ENCODE measurements at regions not wholly inside any gene's neighbourhood (a gene's known extent, or its start where the extent isn't known, plus 50 kb on each side); places are given as distances from the start of the nearest gene placed in this dataset.

DNA sequence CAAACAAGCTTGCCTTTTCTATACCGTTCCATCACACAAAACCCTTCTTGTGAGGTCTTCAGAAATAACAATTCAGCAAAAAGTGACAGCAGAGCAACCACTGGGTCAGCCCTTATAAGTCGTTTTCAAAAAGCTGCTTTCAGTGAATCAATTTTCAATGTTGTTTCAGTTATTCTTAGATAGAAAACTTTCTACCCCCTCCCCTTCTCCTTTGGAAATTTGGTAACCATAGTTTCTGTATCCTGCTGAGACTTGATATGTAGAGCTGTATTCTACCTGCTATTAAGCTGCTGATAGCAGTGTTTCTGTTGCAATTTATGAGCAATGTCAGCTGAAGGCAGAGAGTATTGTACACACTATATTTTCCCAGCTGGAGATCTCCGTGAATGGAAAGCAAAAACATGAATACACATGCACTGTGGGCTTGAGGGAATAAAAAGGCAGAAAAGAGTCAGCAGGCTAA lies 75.7 kb downstream of the ZNF608 start:
- TF ChIP-seq ESRRG (CRISPR knock-in tag; IDR thresholded peaks at IDR 0.05), result no peak
- no peak for TF ChIP-seq RARB (CRISPR knock-in tag; IDR thresholded peaks at IDR 0.05)
- TF ChIP-seq, protein P1, sequence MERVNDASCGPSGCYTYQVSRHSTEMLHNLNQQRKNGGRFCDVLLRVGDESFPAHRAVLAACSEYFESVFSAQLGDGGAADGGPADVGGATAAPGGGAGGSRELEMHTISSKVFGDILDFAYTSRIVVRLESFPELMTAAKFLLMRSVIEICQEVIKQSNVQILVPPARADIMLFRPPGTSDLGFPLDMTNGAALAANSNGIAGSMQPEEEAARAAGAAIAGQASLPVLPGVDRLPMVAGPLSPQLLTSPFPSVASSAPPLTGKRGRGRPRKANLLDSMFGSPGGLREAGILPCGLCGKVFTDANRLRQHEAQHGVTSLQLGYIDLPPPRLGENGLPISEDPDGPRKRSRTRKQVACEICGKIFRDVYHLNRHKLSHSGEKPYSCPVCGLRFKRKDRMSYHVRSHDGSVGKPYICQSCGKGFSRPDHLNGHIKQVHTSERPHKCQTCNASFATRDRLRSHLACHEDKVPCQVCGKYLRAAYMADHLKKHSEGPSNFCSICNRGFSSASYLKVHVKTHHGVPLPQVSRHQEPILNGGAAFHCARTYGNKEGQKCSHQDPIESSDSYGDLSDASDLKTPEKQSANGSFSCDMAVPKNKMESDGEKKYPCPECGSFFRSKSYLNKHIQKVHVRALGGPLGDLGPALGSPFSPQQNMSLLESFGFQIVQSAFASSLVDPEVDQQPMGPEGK (CRISPR knock-in tag; IDR thresholded peaks at IDR 0.05; ENCODE audit: borderline replicate concordance), result no peak
- TF ChIP-seq CSDC2 (CRISPR knock-in tag; IDR thresholded peaks at IDR 0.05), result no peak
- no peak for TF ChIP-seq ZNF8 (CRISPR knock-in tag; IDR thresholded peaks at IDR 0.05)
- TF ChIP-seq ZNF70 (CRISPR knock-in tag; IDR thresholded peaks at IDR 0.05), result no peak
- TF ChIP-seq SNAI2 (CRISPR knock-in tag; IDR thresholded peaks at IDR 0.05), result no peak
- TF ChIP-seq GLIS3 (CRISPR knock-in tag; IDR thresholded peaks at IDR 0.05), result no peak
- TF ChIP-seq ARNTL (CRISPR knock-in tag; IDR thresholded peaks at IDR 0.05; ENCODE audit: borderline replicate concordance, low read depth), result no peak
- ATAC-seq, result no peak

DNA sequence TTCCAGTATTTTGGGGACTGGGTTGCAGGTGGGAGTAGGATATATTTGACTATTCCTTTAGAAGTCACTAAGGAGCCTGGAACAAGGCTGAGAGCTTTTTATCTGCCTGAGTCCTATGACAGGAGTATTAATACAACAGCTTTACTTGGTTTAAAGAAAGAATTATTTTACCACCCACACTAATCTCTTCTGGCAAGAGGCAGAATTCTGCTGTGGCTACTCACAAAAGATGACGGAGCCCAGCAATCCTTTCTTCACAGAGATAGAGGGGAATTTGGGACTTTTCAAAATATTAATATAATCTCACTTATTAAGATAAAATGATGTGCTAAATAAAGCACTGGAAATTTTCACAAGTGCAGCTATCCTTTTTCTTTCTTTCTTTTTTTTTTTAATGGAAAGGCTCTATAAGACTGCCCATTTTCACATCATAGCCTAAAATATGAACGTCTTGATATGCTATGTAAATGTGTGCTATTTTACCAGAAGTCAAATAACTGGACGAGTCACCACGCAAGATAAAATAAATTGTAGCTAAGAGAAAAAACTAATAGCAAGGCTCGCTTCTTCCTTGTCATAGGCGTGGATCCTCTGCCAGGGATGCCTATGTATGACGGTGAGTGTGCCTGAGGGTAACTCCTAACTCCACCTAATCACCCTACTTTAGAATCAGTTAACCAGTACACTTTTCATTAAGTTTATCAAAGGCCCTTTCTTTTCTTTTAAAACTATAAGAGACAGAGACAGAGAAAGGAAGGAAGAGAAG lies 76.3 kb downstream of the ZNF608 start:
- TF ChIP-seq GLIS3 (CRISPR knock-in tag; IDR thresholded peaks at IDR 0.05) (no peak), CSDC2 (CRISPR knock-in tag; IDR thresholded peaks at IDR 0.05) (no peak), ZNF70 (CRISPR knock-in tag; IDR thresholded peaks at IDR 0.05) (no peak), ESRRG (CRISPR knock-in tag; IDR thresholded peaks at IDR 0.05) (no peak), ZNF8 (CRISPR knock-in tag; IDR thresholded peaks at IDR 0.05) (no peak)
- ATAC-seq, result no peak

DNA sequence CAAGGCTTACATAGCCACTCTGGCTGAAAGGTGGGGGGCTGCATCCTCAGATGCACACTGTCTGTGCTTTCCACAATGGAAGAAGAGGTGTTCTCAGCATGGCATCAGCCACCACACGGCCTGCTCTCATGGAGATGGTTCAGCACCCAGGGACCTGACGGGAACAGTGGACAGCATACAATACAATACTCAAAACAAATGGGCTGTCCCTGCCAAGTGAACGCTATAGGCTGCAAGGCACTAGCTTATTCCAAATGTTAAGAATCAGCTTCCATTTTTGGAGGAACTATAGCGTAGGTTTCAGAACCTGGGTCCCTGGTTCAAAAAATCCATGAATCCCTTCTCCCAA lies 77.2 kb downstream of the ZNF608 start:
- TF ChIP-seq ZC3H10 (CRISPR knock-in tag; IDR thresholded peaks at IDR 0.05), result no peak
- ATAC-seq, result no peak

DNA sequence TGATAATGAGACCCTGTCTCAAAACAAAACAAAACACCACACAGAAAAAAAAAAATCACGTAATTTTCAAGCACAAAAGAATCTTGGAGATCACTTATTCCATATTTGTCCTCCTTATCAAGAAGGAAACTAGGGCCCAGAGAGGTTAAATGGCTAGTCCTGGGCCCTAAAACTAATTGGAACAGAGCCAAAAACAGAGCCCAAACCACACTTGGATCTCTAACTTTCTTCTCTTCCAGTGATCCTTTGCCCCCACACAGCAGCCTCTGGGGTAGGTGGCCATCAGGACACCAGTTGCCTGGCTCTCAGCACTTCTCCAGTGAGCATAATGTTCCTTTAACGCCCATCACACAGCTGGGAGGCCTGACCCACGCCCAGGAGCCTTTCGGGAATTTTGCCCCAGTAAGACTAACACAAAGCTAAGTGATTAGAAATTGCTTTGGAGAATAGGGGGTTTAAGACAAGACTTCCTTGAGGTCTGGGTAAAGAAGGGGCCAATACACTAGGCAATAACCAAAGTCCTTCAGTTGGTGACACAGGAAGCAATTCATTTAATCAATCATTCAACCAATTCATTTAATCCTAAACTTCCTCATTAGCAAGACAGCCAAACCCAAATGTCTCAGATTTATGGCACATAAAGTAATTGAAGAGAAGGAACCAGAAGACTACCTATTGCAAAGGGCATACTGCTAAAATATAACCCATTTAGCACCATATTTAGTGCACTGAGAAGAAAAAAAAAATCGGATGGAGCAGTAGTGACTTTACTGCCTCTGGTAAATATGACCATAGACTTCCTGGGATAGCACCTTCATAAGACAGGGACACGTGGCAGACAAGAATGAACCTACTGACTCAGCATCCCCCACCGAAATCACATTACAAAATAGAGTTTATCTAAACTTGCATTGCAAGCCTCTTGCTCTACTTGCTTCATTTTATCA lies 77.8 kb downstream of the ZNF608 start:
- TF ChIP-seq, protein P2, sequence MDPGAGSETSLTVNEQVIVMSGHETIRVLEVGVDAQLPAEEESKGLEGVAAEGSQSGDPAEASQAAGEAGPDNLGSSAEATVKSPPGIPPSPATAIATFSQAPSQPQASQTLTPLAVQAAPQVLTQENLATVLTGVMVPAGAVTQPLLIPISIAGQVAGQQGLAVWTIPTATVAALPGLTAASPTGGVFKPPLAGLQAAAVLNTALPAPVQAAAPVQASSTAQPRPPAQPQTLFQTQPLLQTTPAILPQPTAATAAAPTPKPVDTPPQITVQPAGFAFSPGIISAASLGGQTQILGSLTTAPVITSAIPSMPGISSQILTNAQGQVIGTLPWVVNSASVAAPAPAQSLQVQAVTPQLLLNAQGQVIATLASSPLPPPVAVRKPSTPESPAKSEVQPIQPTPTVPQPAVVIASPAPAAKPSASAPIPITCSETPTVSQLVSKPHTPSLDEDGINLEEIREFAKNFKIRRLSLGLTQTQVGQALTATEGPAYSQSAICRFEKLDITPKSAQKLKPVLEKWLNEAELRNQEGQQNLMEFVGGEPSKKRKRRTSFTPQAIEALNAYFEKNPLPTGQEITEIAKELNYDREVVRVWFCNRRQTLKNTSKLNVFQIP (CRISPR knock-in tag; IDR thresholded peaks at IDR 0.05; ENCODE audit: borderline replicate concordance, low read depth), result no peak
- no peak for ATAC-seq

DNA sequence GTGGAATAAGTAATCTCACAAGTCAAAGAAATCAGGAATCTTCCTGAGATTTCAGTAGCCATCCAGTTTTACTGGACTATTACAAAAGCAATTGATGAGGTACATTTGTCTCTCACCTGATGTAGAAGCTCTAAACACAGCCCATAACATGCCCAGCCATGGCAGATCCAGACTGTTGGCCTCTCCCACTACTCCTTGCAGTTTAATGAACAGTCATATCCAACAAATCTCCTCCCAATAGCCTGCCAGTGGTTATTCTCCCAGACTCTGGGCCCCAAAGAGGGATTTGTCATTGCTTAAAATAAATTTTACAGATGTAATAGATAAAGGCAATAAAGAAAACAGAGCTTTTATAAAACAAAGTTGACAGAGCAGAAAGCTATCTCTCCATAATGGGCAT lies 80.8 kb downstream of the ZNF608 start:
- no peak; the same call in 1 of the 2 replicates for TF ChIP-seq ISL1 (CRISPR knock-in tag; IDR thresholded peaks at IDR 0.05)
- TF ChIP-seq ZNF8 (CRISPR knock-in tag; IDR thresholded peaks at IDR 0.05), result no peak
- TF ChIP-seq CSDC2 (CRISPR knock-in tag; IDR thresholded peaks at IDR 0.05), result no peak
- no peak for TF ChIP-seq TCF4 (CRISPR knock-in tag; IDR thresholded peaks at IDR 0.05; ENCODE audit: borderline replicate concordance)
- TF ChIP-seq, protein P3, sequence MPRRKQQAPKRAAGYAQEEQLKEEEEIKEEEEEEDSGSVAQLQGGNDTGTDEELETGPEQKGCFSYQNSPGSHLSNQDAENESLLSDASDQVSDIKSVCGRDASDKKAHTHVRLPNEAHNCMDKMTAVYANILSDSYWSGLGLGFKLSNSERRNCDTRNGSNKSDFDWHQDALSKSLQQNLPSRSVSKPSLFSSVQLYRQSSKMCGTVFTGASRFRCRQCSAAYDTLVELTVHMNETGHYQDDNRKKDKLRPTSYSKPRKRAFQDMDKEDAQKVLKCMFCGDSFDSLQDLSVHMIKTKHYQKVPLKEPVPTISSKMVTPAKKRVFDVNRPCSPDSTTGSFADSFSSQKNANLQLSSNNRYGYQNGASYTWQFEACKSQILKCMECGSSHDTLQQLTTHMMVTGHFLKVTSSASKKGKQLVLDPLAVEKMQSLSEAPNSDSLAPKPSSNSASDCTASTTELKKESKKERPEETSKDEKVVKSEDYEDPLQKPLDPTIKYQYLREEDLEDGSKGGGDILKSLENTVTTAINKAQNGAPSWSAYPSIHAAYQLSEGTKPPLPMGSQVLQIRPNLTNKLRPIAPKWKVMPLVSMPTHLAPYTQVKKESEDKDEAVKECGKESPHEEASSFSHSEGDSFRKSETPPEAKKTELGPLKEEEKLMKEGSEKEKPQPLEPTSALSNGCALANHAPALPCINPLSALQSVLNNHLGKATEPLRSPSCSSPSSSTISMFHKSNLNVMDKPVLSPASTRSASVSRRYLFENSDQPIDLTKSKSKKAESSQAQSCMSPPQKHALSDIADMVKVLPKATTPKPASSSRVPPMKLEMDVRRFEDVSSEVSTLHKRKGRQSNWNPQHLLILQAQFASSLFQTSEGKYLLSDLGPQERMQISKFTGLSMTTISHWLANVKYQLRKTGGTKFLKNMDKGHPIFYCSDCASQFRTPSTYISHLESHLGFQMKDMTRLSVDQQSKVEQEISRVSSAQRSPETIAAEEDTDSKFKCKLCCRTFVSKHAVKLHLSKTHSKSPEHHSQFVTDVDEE (CRISPR knock-in tag; IDR thresholded peaks at IDR 0.05), result no peak
- TF ChIP-seq RARB (CRISPR knock-in tag; IDR thresholded peaks at IDR 0.05), result no peak
- TF ChIP-seq, protein P1 (CRISPR knock-in tag; IDR thresholded peaks at IDR 0.05; ENCODE audit: borderline replicate concordance), result no peak
- no peak for TF ChIP-seq SNAI2 (CRISPR knock-in tag; IDR thresholded peaks at IDR 0.05)
- no peak for ATAC-seq
